ENCODE measurements at regions not wholly inside any gene's neighbourhood (a gene's known extent, or its start where the extent isn't known, plus 50 kb on each side); places are given as distances from the start of the nearest gene placed in this dataset.

DNA sequence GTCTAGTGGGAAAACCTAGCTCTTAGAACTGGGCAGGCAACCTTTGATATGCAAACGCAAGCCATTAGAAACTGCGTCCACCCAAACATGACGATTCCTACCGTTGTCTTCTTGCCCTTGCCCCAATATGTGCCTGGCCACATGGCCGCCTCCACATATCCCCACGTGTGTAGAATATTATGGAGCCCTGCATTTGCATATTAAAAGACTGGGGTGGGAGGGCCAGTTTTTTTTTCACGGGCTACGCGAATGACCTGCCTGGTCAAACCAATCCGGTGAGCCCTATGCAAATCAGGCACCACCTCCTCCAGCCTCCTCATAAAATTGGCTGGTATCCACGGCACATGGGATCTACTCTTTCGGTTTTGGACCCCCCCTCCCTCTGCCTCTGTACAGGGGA, 381.0 kb upstream of the RGMA start:
- DNase-seq = no peak

DNA sequence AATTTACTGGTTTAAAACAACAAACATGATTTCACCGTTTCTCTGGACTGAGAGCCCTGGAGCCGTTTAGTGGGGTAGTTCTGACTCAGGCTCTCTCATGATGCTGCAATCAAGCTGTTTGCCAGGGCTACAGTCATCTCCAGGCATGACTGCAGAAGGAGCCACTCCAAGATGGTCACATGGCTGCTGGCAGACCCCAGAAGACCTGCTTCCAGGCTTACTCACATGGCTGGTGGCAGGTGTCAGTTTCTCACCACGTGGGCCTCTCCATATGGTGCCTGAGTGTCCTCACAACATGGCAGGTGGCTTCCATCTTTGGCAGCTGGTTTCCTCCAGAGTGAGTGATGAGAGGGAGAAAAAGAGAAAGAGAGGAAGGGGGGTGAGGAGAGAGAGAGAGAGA, 378.3 kb upstream of the RGMA start:
- DNase-seq = no peak

DNA sequence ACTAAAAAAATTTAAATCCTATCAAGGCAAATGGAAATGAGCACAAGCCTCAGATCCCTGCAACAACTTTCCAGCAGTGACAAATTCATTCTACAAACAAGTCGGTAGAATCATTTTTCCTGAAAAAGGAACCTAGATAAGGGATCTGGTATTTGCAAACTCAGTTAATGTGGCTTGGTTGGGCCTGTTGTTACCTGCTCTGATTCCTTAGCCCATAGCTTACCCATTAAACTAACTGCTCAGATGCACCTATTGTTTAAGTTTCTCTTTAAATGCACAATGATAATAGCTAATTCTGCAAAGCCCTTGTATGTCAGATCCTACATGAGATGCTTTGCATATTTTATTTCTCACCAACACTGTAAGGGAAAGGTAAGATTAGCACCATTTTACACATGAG, 377.4 kb upstream of the RGMA start:
- no peak for DNase-seq

DNA sequence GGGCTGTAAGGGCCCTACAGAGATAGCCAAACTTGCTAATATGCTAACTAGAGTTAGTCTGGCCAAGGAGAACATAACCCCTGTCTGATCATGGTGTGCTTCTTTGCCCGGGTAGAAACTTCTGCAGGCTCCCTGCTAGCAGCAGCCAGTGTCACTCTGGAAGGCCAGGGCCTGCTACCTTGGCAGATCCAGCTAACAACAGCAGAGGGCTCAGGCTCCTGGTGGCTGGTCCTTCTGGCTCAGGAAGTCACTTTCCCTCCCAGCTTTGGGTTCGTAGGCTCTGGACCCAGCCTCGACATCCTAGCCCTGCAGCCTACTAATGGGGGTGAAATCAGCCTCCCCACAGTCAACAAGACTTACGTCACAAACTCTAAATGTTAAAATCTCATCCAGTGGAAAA, 373.7 kb upstream of the RGMA start:
- DNase-seq = no peak

DNA sequence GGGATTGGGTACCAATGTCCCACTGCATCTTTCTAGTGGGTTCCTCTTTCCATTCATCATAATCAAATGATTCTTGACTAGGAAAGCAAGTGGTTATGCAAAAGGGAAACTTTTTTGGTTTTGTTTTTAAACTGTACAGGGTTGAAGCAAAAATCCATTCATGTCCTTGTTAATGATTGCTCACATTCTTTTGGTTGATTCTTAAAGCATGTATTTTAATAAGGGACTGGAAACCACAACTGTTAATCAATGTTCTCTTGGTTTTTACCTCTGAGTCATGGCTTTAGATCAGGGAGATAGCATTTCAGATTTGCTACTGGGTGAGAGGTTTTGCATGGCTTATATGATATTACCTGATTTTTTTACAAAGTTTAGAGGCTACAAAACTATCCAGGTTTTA, 371.7 kb upstream of the RGMA start:
- no peak for DNase-seq

DNA sequence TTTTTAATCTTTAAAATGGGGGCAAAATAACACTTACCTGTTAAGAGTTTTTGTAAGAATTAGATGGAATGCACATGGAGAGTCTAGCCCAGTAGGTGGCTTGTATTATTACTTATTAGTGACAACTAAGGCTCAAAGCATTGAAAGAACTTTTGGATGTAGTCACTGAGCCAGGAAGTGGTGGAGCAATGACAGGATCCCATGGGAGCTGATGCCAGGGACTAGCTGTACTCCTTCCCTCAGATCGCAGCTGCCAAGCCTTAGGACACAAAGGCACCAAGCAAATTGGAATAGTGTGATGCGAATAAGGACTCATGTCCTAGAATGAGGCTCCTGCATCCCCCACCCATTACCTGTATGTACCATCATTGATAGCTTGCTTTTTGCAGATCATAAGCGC, 370.4 kb upstream of the RGMA start:
- DNase-seq = no peak

DNA sequence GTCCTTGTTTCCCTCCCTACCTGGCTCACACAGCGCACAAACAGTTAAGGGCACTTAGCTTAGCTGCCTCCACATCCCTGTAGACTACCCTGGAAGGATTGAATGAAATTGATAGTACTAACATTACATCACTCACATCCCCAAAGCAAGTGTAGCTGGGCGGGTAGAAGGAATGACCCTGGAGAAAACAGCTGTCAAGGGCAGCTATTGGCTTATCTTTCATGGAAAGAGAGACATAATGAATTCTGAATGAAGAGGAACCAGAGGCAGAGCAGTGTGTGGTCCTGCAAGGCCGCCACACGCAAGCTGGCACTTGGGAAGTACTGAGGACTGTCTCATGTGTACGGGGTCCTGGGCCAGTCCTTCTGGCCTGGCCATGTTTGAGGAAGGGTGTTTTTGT, 369.6 kb upstream of the RGMA start:
- DNase-seq = no peak

DNA sequence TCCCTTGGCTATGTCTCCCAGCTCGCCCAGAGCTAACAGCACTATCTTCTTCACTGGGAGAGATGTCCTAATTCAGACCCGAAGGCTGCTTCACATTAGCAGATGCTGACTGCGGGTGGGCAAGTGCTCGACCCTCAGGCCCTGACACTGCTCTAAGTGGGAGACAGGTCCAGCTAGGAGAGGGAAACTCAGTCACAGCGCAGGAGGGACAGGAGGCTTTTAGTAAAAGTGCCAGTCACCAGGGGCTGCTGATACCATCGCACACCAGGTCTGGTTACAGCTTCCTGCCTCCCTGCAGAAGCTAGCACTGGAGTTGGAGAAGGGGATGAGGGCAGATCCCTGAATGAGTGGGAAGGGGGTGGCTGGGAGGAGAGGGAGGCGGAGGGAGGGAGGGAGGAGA, 365.8 kb upstream of the RGMA start:
- no peak for DNase-seq

DNA sequence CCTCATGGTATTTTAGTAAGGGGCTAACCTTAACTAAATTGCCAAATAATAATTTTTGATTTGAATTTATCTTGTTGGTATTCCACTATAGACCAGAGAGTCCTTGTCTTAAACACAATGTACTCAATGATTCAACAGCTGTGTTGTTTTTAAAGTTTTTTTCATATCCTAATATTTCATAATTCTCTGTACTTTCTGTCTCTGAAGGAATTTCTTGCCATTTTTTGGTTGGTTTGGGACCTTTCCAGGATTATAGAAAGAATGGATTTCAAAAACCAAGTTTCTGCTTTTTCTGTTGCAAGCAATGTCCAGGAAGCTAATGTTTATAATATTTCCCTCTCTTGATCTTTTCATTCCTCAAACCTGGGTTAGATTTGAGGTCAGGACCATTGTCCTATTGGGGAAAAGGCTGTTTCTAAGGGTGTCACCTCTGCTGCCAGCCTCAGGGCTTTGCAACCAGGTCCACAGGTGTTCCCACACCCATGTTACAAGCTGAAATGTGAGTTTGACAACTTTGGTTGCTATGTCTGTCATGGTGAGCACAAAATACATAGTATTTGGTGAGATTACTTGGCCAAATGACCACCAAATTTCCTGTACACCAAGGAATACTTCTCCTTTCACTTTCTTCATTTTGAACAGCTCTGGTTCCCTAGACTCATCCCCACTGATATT, 363.7 kb upstream of the RGMA start:
- no peak for DNase-seq

DNA sequence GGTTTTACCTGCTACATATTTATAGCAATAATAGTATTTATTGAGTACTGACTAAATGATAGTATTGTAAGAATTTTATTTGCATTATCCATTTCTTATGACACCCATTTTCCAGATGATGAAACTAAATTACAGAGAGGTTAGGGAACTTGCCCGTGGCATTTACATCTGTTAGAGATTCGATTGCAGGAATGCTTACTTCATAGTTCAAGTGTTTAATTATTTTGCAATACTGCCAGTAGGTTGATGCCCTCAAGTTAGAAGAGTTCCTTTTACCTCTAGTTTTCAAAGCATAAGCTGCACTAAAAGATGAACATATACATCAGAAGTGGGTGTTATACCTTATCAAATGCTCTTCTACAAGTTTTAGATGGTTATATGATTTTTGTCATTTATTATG, 362.8 kb upstream of the RGMA start:
- no peak for DNase-seq

DNA sequence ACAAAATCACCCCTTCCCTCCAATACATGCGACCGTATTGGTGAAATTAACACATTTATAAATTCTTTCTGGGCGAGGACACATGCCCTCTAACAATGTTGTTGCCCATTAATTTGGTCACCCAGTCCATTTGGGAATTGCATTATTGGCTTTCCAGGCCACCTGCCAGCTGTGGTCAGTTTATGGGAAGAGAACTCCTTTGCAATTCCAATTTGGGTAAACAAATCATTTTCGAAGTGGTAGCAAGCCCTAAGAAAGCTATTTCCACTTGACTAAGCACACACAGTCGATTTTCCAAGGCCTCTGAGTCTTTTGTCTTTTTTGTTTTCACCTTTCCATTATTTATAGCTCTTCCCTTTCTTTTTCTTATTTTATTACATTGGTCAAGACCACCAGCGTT, 362.3 kb upstream of the RGMA start:
- DNase-seq = no peak

DNA sequence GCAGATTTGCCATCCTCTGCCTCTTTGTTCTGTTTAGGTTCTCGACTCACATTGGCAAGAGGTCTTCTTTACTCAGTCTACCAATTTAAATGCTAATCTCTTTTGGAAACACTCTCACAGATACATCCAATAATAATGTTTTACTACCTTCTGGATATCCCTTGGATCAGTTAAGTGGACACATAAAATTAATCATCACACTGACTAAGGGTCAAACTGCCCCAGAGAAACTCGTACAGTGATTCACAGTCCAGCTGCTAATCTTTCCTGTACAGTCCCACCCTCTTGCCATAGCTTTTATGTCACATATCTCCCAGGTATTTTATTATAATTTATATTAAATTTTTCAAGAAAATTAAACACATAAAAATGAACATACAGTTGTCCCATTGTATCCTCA, 360.8 kb upstream of the RGMA start:
- no peak for DNase-seq

DNA sequence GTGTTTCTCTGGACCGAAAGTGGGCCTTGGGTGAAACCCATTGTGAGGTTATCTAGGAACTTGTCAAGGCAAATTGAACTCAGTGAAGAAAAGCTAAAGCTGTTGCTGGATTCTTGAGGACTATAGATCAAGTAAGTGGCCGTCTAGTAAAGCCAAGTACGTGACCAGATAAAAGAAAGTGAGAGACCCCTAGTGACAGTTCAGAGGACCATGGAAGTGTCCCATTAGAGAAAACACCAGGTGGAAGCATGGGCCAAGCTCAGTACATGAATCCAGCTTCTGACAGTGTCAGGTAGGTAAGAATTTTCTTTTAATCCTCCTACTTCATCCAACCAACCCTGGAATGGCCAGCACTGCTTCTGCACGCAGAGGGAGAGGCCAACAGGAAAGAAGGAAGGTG, 349.3 kb upstream of the RGMA start:
- no peak for DNase-seq

DNA sequence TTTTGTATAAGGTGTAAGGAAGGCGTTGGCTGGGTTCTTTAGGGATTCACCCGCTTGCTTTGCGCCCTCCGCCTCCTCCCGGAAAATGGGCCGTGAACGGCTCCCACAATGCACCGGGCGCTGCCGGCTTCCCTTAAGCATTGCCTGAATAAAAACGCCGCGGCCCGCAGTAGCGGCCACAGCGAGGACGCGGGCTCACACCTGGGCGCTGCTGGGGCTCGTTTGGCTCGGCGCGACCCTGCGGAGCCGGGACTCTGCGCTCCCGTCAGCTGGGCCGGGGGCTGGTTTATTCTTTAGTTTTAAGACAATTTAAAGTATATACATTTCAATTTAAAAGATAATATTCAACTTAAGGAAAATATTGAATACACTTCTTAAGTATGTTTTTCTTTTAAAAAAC, 343.5 kb upstream of the RGMA start:
- no peak for DNase-seq

DNA sequence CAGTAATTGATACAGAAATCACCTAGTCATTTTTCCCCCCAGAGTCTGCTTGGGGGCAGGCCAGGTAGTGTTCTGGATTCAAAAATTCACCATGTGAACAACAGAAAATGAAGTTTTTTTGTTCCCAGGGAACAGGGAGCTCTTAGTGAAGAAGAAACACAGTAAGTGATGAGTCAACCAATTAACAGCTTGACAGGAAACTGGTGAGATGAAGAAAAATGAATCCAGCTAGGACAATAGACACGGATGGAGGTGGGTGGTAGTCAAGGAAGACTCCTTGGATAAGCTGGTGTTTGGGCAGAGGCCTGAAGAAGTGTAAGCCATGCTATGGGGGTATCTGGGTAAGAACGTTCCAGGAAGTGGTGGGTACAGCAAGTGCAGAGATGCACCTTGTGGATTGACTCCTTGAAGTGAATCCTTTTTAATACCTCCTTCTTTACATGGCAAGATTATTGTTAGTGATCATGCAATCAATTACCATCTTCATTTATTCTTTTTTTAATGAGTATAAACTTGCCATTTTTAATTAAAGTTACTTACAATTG, 339.9 kb upstream of the RGMA start:
- no peak for DNase-seq

DNA sequence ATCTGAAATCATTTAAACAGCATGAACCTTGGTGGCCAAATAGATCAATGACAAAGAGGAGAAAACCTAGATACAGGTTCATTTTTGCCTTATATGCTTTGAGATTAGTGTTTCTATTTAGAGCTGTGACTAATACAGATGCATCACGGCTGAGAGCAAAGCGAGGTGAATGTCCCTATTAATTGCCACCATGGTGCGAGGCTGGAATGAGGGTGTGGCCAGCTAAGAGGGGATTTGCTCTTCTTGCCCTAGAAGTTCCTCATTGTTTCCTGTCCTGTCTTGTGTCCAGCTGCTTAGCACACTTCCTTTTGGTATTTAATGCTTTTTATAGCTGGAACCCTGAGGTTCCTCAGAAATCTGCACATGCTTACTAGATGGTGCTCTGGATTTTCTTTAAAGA, 339.1 kb upstream of the RGMA start:
- DNase-seq = no peak

DNA sequence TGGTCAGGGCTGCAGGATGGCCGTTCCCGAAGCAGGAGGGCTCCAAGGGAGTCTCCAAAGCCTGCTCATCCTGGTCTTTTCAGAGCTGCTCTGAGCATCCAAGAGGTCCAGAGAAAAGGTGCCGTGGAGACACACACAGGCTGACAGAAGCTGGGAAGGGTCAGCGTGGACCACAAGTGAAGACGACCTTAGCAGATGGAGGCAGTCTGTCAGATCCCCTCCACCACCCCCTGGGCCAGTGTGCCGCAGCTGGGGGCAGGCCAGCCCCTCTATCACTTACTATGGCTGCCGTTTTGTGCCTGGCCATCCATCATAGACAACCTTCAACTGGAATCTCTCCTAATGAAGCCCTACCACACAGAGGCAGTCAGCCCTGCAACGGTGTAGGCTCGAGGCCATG, 335.1 kb upstream of the RGMA start:
- DNase-seq = no peak

DNA sequence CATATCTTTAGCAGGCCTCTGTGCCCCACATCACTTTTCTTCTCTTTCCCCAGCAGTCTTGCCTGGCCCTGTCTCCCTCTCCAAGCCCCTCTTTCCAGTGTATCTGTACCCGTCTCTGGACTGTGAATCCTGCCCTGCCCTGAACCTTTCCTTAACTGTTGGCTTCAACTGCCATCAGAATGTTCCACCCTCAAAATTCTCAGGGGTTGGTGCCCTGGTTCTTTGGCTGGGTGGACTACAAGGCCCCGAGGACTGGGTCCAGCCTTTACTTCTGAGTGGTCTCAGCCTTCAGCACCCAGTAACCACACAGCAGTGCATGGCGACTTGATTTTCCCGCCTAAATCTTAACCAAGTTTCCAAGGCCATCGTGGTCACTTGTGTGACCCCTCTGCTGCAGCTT, 333.5 kb upstream of the RGMA start:
- no peak for DNase-seq

DNA sequence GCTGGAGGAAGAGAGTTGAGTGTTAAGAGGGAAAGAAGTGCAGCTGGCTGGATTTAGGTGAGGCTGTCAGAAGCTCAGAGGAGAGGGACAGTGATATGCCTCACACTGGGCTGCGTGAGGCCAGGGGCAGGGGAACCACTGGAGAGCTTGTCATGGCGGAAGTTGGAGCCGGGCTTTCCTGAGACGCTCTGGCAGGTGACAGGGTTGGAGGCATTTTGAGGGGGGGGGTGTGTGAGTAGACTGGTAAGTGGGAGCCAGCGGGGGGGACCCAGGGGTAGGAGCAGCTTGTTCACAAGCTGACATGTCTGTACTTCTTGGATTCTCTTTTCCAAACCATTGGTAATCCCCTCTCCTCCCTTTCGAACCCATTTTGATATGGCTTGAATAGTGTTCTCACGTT, 331.5 kb upstream of the RGMA start:
- DNase-seq = no peak

DNA sequence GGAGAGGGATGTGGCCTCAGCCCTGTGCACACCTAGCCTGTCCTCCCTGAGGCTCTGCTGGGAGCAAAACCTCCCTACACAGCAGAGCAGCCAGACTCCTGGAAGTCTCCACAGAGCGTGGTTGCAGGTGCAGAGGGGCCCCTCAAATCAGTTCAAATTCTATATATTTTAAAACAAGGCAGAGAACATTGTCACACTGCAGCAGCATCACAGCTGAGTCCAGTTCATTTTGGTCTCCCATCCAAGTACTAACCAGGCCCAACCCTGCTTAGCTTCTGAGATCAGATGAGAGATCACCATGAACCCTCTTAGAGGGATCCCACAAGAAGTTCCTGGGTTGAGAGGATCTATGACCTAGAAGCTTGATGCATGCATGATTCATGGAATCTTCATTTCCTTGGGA, 331.0 kb upstream of the RGMA start:
- DNase-seq = no peak

DNA sequence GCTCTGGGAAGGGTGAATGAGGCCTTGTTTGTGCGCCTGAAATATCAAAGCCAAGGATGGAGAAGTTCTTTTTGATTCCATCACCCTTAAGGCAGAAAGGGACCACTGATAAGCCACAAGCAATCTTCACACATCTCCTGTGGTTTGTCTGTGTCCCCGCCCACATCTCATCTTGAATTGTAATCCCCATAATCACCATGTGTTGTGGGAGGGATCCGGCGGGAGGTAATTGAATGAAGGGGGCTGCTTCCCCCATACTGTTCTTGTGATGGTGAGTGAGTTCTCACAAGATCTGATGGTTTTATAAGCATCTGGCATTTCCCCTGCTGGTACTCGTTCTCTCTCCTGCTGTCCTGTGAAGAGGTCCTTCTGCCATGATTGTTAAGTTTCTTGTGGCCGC, 329.6 kb upstream of the RGMA start:
- DNase-seq = no peak

DNA sequence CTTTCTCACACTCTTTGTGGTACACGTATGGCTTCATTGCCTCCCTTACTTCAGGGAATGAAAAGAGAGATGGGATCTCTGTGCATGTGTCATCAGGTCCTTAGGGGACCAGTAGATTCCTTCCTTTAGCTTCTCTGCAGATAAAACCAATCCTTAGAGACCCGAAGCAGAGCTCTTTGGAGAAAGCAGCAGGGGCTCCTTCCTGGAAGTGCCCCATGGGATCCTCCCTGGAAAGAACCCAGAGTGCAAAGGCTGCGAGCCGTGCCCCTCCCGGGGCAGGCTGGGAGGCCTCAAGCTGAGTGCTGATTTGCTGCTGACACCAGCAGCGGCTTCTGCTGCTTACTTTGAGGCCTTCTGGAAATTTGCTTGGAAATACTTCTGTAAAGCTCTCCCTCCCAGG, 328.6 kb upstream of the RGMA start:
- no peak for DNase-seq

DNA sequence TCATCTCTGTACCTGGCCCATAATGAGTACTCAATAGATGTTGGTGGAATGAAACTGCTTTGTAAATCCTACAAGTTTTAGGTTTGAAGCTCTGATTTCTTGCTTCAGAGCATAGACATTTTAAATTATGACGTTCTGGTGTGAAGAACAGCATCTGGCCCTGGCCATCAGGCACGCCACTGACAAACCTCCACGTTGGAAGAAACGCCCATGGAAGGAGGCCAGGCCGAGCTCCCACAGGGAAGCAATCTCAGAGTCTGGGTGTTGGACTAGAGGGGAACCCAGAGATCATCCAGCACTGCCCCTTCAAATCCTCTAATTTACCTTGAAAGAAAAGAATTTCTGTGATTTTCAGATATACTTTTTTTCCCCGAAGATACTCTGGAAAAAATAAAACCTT, 328.1 kb upstream of the RGMA start:
- no peak for DNase-seq

DNA sequence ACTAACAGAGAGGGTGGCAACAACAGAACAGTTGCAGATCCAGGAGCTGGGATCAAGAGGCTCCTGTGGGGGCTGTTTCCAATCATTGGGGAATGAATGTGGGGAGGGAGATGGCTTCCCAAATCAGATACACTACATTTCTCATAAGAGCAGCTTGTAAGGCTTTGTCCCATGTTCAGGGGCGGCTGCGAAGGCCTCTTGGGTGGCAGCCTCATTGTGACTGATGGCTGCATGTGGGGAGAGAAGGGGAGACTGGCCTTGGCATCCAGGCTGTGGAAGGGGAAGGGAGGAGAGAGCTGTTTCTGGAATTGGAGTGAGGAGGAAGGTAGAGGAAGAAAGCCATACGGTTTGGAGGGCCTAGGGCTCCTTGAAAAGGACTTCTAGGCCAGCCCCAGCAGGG, 326.6 kb upstream of the RGMA start:
- no peak for DNase-seq

DNA sequence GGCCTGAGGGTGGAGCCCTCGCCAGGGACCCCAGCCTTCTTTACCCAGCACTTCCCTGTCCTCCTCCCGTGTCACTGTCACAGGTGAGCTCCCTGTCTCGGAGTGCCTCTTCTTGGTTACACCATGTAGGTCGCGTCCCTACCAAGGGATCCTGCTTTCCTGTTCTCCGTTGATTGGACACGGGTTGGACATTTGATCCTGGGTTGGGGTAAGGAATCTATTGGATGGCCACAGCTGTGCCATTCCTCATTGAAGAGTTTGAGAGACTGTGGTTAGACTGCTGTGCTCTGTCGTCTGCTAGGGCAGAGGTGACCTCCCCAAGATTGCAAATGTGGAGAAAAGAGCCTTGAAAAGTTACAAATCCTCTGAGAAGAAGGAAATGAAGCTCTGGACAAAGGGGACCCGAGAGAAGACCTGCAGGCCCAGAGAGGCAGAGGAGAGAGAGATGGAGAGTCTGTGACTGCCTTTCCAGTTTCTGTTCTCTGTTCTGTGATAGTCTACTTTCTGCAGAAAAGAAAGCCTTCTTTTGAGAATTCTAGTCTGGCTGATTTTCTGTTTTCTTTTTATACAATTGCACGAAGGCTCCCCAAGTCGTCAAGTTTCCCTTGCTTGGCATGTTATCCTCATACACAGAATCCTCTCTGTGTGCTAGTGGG, 325.7 kb upstream of the RGMA start:
- no peak for DNase-seq

Data from stimulated activated CD4-positive, alpha-beta T cell treated with anti-CD3 and anti-CD28 coated beads, Interleukin-4, amount 100 ng/mL, for 24 hours (primary cell).